ENCODE measurements at regions not wholly inside any gene's neighbourhood (a gene's known extent, or its start where the extent isn't known, plus 50 kb on each side); places are given as distances from the start of the nearest gene placed in this dataset.

DNA sequence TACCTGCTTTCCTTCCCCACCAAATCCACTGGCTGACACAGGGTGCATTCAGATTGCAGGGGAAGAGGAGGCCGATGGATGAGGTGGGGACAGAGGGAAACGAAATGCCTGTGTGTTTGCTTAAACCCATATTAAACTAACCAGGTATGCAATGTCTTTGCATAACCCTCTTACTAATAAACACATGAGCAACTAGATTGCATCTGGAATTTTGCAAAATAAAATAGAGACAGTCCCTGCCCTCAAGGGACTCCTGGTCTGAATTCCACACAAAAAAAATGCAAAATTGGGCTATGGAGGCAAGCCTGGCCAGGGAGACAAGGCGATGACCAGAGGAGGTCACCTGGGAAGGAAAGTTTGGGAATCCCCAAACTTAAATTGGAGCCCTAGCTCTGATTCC is 202.9 kb downstream of the ACTL7B start:
- H3K79me1 ChIP-seq (ENCODE audit: low read depth in 1 of 2, low read length in 2 of 2): no peaks in the 10 kb centered on the region
- no peak overlapping the region for H3K4me3 ChIP-seq (ENCODE audit: insufficient read depth, low read depth, low read length)
- TF ChIP-seq POLR2A (IDR thresholded peaks at IDR 0.05; ENCODE audit: low read depth, low read length) (no peak), FOS (IDR thresholded peaks at IDR 0.05; ENCODE audit: low read depth, low read length) (no peak), RCOR1 (IDR thresholded peaks at IDR 0.05; ENCODE audit: insufficient replicate concordance, low read length) (no peak), CHD1 (IDR thresholded peaks at IDR 0.05; ENCODE audit: low read depth, low read length) (no peak), MXI1 (IDR thresholded peaks at IDR 0.05; ENCODE audit: borderline replicate concordance, low read depth, low read length) (no peak), MAFK (IDR thresholded peaks at IDR 0.05; ENCODE audit: low read depth, low read length) (no peak), MAZ (IDR thresholded peaks at IDR 0.05; ENCODE audit: borderline replicate concordance, low read depth, low read length) (no peak), RFX5 (IDR thresholded peaks at IDR 0.05; ENCODE audit: low read depth, low read length) (no peak), BHLHE40 (IDR thresholded peaks at IDR 0.05; ENCODE audit: low read depth, low read length) (no peak), CEBPB (IDR thresholded peaks at IDR 0.05; ENCODE audit: low read depth, low read length) (no peak), NFE2L2 (IDR thresholded peaks at IDR 0.05; ENCODE audit: low read depth, low read length) (no peak), RAD21 (IDR thresholded peaks at IDR 0.05; ENCODE audit: low read length) (no peak), SMC3 (IDR thresholded peaks at IDR 0.05; ENCODE audit: low read depth, low read length) (no peak)
- TF ChIP-seq, protein P1, sequence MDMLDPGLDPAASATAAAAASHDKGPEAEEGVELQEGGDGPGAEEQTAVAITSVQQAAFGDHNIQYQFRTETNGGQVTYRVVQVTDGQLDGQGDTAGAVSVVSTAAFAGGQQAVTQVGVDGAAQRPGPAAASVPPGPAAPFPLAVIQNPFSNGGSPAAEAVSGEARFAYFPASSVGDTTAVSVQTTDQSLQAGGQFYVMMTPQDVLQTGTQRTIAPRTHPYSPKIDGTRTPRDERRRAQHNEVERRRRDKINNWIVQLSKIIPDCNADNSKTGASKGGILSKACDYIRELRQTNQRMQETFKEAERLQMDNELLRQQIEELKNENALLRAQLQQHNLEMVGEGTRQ (IDR thresholded peaks at IDR 0.05; ENCODE audit: low read depth, low read length): no peak
- TF ChIP-seq, protein P2, sequence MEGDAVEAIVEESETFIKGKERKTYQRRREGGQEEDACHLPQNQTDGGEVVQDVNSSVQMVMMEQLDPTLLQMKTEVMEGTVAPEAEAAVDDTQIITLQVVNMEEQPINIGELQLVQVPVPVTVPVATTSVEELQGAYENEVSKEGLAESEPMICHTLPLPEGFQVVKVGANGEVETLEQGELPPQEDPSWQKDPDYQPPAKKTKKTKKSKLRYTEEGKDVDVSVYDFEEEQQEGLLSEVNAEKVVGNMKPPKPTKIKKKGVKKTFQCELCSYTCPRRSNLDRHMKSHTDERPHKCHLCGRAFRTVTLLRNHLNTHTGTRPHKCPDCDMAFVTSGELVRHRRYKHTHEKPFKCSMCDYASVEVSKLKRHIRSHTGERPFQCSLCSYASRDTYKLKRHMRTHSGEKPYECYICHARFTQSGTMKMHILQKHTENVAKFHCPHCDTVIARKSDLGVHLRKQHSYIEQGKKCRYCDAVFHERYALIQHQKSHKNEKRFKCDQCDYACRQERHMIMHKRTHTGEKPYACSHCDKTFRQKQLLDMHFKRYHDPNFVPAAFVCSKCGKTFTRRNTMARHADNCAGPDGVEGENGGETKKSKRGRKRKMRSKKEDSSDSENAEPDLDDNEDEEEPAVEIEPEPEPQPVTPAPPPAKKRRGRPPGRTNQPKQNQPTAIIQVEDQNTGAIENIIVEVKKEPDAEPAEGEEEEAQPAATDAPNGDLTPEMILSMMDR (conservative IDR thresholded peaks at IDR 0.05; ENCODE audit: low read depth, low read length): no peak
- TF ChIP-seq, protein P3, sequence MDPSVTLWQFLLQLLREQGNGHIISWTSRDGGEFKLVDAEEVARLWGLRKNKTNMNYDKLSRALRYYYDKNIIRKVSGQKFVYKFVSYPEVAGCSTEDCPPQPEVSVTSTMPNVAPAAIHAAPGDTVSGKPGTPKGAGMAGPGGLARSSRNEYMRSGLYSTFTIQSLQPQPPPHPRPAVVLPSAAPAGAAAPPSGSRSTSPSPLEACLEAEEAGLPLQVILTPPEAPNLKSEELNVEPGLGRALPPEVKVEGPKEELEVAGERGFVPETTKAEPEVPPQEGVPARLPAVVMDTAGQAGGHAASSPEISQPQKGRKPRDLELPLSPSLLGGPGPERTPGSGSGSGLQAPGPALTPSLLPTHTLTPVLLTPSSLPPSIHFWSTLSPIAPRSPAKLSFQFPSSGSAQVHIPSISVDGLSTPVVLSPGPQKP (IDR thresholded peaks at IDR 0.05; ENCODE audit: borderline replicate concordance, low read depth, low read length): no peak
- no peaks in the 10 kb centered on the region for H3K27me3 ChIP-seq (ENCODE audit: control insufficient read depth, insufficient read depth, low read length)
- H3K4me1 ChIP-seq (ENCODE audit: control insufficient read depth, insufficient read depth, low read length): no peaks in the 10 kb centered on the region
- no peaks in the 10 kb centered on the region for H3K9me3 ChIP-seq (ENCODE audit: control insufficient read depth, insufficient read depth, low read length)
- H3K56ac ChIP-seq (ENCODE audit: extremely low read depth, insufficient read depth, low read length): no peak overlapping the region
- H3K9ac ChIP-seq (ENCODE audit: low read depth, low read length): no peak overlapping the region
- H3K14ac ChIP-seq (replicated peaks; ENCODE audit: low read depth, low read length): no peak overlapping the region
- H3K27ac ChIP-seq (ENCODE audit: insufficient read depth, low read length): no peak overlapping the region
- H4K8ac ChIP-seq (ENCODE audit: low read depth in 2 of 2, low read length in 2 of 2): no peak overlapping the region
- H3K18ac ChIP-seq (ENCODE audit: low read depth, low read length): no peak overlapping the region
- ChIA-PET POLR2A (ENCODE audit: unreplicated experiment) (no interaction called here), CTCF (no interaction called here)
- intact Hi-C loops (cut with micrococcal nuclease) (no loop called here), dilution Hi-C loops (cut with HindIII; ENCODE audit: low sequenced_read_pairs, unreplicated experiment) (no loop called here), in situ Hi-C loops (cut with MboI; ENCODE audit: low sequenced_read_pairs) (no loop called here)
- H2BK15ac ChIP-seq (ENCODE audit: low read depth, low read length): no peak overlapping the region
- ATAC-seq (ENCODE audit: low read depth) (no peak), DNase-seq (no peak)
- H2BK5ac ChIP-seq (ENCODE audit: low read depth, low read length, poor library complexity, severe bottlenecking): no peak overlapping the region
- no peaks in the 10 kb centered on the region for H3K9me1 ChIP-seq (ENCODE audit: insufficient read depth, low read length)
- no peak overlapping the region for H3K4ac ChIP-seq (ENCODE audit: low read depth, low read length)
- no peak overlapping the region for H2BK20ac ChIP-seq (ENCODE audit: low read depth, low read length)
- WGBS, 2 experiments (ENCODE audit: extremely low coverage in 2 of 2, insufficient read length in 1 of 2): no CpG with 5 or more reads among the region's 3 CpGs
- no peak overlapping the region for H4K91ac ChIP-seq (ENCODE audit: insufficient read depth, low read depth, low read length)
- H4K5ac ChIP-seq (ENCODE audit: low read depth, low read length): no peak overlapping the region
- no peak overlapping the region for H3K23ac ChIP-seq (ENCODE audit: low read depth, low read length)
- H2BK120ac ChIP-seq (ENCODE audit: low read depth, low read length): no peak overlapping the region
- no peaks in the 10 kb centered on the region for H4K20me1 ChIP-seq (ENCODE audit: insufficient read depth, low read length)
- BruUV-seq (replicated peaks): no TSS peak
- H2AK9ac ChIP-seq (replicated peaks; ENCODE audit: low read depth, low read length, poor library complexity): no peak overlapping the region
- H3K4me2 ChIP-seq (ENCODE audit: low read depth, low read length): no peak overlapping the region
- H2AK5ac ChIP-seq (ENCODE audit: low read depth, low read length): no peak overlapping the region
- no peaks in the 10 kb centered on the region for H3K36me3 ChIP-seq (ENCODE audit: control insufficient read depth, insufficient read depth, low read length)
- no peak overlapping the region for H2AFZ ChIP-seq (replicated peaks; ENCODE audit: low read length, poor library complexity)
